HG03520 (cell line): ENCODE measurements at regions not wholly inside any gene's neighbourhood (a gene's known extent, or its start where the extent isn't known, plus 50 kb on each side); places are given as distances from the start of the nearest gene placed in this dataset.
"Not testable (repeated sequence)": the region's sequence is repeated elsewhere in the genome, so short reads cannot be mapped to it uniquely, and the experiment has no call there.

Experiments
- ATAC-seq: cut with Tn5 transposase; IDR thresholded peaks from one replicate; pipeline ENCODE4 v1.9.1; 2021; ENCODE audit warnings: mild to moderate bottlenecking, moderate library complexity; ENCODE audit not compliant: unreplicated experiment

DNA sequence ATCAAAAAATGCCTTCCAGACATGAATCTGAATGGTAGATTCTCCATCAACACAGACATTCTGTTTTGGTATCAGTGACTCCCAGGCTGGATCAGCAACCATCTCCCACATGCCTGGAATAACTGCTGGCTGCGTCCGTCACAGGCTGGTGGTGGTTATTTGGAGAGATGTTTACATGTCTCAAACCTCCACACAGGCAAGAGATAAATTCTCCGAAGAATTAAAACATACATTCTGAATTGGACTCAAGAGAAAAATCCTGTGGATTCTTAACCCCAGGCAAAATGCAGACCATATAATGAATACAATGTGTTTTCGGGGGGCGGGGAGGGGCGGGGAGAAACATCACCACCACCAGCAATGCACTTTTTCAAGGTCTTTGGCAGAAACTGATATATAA lies 108.2 kb downstream of the THBS2 start:
- ATAC-seq: no peak

DNA sequence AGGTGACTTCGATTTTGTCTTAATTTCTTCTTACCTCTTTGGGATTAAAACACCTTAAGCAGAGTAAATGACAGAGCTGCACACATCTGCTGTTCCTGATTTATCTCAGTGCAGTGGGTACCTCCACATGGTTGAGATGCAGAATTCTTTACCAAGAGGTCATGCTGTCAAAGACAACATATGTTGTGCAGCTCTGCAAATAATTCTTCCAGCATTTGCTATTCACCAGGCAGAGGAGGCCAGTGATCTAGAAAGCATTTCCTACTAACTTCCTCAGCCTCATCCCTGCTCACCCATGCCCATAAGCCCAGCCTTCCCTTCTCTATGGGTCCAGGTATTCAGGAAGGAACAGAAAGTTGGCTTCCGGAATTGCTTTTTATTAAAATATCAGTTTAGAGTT lies 109.3 kb downstream of the THBS2 start:
- no peak for ATAC-seq

DNA sequence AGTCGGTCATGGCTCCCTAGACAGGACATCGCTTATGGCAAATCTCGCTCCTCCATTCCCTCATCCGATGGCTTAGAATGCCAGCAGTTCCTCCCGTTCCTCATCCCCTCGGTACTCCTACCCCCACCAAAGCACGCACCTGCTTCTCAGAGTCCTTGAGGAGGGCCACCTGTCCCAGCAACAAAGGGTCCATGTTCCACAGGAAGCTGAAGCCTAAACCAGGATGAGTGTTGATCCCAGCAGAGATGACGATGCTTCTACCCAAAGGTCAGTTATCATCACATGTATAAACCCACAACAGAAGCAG lies 111.2 kb downstream of the THBS2 start:
- no peak for ATAC-seq

DNA sequence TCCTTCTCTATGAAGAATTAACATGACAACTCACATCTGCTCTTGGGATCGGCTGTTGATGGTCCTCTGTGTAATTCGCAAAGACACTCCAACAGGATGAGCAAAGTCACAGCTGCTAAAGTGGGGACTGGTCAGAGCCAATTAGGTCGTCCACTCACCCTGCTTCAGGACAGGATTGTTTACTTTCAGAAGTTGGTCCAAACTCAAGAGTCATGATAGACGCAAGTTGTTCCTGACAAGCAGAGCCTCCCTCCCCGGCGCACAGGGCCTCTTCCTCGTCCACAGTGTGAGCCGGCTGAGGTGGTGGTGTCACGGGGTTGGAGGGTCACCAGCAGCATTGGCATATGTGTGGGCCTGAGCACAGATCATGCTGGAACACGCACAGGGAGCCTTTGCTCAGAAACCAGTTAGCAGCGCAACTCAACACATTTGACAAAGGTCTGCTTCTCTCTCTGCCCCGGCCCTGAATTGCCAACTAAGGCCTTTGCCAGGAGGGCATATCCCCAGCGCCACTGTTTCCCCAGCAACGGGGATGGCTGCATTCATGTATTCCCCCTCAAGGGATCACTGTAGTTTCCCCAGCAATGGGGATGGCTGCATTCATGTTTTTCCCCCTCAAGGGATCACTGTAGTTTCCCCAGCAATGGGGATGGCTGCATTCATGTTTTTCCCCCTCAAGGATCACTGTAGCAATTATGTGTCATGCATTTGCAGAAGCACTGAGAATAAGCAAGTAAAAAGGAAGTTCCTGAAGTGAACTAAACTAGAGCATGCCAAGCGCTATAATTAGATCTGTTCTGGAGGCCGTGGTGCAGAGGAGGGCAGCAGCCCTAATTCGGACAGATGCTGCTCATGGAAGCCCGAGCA lies 111.7 kb downstream of the THBS2 start:
- no peak for ATAC-seq

DNA sequence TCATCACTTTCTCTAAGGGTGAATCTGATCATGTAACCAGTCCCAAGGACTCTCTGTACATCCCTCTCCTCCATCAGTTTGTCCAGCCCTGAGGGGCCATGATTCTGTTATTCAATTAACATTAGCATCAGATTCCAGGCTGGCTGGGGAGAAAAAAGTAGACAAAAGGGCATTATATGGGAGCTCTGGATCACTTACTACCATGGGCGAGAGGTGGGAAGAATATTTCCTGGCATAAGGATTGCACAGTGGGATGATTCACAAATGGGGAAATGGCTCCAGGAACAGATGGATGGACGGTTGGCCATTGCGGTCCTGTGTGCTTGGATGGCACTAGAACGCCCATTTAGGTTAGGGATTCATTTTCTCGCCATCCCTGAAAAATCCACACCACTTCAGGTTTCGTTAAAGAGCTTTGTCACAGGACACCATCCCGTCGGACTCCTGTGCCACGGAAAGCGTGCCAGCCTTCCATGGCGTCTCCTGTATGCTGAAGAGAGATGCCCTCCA lies 112.6 kb downstream of the THBS2 start:
- ATAC-seq: no peak

DNA sequence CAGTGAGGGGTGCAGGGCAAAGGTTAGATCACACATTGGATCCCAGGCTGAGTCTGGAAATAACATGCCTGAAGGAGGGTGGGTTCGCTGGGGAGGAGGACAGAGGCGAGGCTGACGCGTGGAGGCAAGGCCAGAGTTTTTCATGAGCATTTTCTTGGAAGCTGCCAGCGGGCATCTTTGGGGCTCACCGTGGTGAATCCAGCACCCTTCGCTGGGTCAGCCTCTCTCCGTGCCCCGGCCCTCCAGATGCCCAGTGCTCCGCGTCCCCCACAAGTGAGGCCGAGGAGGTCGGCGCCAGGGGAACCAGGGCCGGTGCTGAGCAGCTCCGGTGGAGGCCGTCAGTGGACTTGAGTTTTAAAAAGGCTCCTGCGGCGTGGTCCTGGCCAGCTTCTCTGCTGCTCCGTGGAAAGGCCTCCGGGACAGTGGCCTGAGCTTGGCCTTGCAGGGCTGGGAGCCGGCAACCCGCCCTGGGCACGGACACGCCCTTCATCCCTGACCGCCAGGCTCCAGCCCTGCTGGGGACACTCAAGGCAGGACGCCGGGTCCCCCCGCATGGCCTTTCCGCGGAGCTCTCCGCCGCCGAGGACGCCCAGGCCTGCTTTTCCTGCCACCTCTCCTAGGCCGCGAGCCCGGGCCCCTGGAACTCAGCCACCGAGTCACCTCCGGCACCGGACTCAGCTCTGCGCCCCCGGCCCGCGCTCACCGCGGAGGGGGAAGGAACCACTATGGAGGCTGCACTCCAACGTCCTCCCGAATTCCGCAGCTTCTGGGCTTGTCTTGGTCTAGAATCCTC lies 114.3 kb downstream of the THBS2 start:
- ATAC-seq: no peak

DNA sequence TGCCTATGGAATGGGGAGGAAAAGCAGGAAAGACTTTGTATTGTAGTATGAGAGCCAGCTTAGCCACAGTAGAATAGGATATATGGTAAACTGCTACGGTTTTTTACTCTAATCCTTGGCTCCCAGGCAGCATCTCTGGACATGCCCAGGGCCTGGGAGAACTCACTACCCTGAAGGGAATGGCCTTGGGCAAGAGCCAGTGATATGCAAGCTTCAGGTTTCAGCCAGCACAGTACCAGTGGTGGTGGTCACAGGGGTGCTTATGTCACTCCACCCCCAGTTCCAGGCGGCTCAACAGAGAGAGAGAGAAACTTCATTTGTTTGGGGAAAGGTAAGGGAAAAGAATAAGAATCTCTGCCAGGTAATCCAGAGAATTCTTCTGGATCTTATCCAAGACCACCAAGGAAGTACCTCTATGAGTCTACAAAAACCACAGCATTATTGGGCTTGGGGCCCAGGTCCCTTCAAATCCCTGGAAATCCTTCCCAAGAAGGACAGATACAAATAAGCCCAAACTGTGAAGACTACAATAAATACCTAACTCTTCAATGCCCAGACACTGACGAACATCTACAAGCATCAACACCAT lies 121.2 kb downstream of the THBS2 start:
- no peak for ATAC-seq

DNA sequence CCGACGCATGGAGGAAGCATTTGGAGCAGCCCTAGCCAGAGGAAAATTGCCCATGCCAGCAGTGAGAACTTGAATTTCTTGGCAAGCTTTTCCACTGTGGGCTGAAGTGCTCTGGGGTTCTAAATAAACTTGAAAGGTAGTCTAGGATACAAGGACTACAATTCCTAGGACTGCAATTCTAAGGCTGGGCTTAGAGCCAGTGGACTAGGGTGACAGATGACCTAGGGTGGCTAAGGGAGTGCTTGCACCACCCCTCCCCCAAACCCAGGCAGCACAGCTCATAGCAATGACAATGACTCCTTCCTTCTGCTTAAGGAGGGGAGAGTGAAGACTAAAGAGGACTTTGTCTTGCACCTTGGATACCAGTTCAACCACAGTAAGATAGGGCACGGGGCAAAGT lies 122.3 kb downstream of the THBS2 start:
- ATAC-seq: no peak

DNA sequence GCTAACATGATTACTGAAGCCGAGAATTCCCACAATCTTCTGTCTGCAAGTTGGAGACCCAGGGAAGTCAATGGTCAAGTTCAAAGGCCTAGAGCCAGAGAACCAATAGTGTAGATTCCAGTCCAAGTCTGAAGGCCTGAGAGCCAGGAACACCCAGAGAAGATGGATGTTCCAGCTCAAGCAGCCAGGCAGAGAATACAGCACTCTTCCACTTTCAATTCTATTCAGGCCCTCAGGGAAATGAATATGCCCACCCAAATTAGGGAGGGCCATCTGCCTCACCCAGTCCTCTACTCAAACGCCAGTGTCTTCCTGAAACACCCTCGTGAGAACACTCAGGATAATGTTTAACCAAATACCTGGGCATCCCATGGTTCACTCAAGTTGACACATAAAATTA lies 123.5 kb downstream of the THBS2 start:
- ATAC-seq: no peak

DNA sequence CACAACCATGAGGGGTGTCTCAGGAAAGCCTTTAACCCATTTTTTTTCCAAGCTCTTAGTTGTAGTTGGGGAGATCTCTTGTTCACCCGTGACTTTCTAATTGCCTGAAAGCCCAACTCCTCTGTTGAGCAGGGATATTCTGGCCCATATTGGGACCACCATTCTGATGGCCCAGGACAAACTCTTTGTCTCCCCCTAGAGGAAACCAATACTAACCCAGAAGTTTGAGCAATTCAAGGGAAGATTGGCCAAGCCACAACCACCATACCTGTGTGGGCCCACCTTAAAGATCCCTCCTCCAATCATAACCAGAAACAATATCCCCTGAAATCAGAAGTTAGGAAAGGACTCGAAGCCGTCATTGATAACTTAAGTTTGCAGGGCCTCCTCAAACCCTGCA lies 132.6 kb downstream of the THBS2 start:
- no peak for ATAC-seq

DNA sequence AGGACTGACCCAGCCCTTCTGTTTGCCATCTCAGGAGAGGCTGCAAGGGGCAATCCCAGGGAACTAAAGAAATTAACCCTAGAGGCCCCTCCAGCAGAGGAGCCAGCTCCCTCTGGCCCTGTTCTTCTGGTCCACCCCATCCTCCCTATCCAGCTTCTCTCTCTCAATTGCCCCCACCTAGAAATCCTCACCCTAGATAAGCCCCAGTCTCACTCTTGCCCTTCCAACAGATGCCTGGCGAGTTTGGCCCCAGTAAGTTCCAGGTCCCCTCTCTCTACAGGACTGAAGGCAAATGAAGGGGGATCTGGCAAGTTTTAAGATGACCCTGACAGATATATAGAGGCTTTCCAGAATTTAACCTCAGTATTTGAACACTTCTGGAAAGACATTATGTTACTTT lies 134.0 kb downstream of the THBS2 start:
- no peak for ATAC-seq

DNA sequence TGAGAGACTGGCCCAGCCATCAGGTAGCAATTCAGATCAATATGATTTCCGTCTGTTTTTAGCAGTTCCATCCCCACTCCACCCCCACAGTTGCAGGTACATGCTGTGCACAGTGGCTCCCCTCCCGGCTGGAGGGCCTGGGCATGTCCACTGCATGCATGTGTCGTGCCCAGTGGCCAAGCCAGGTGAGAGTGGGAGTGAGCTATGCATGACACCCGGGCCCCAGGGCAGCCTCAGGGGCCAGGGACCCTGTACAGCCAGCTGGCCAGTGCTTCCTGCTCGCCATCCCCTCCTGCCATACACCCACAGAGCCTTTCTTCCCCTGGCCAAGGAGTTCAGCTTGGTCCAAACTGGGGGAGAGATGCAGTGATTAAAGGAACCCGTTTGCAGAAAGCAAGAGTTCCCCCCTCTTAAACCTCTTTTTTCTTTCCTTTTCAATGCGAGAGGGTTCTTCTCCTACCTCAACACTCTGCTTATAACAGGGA lies 135.3 kb downstream of the THBS2 start:
- ATAC-seq: no peak

DNA sequence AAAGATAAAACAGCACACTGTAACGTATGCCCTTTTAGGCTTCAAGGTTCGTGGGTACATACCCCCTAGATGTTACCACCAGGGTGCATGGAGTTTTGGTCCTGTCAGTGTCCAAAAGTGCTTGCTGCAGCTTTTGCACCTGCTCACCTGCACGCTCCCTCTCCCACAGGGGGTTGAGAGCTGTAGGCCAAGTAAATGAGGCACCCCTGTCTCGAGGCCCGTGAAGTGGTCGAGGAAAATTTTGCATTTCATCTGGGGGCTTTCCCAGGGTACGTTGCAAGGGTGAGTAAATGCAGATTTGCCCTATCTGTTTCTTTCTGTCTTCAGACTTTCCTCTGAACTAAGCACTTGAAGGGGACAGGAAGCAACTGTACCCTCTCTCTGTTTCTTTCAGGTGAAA lies 136.0 kb downstream of the THBS2 start:
- ATAC-seq: no peak

DNA sequence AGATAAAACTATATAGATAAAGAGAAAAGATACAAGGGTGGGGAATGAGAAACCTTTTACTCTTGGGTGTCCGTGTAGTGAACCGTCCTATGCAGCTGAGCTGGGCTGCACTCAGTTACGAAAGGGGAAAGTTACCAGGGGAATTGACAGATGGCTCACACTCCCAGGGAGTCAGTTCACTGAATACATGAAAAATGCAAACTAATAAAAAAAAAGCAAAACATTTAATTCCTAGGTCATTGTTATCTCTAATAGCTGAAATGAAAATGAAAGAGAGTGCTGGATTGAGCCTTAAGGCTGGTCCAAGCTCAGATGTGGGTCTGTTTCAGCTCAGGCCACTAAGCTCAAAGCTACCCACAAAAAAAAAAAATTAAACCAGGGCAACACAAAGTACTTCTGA lies 138.0 kb downstream of the THBS2 start:
- no peak for ATAC-seq

DNA sequence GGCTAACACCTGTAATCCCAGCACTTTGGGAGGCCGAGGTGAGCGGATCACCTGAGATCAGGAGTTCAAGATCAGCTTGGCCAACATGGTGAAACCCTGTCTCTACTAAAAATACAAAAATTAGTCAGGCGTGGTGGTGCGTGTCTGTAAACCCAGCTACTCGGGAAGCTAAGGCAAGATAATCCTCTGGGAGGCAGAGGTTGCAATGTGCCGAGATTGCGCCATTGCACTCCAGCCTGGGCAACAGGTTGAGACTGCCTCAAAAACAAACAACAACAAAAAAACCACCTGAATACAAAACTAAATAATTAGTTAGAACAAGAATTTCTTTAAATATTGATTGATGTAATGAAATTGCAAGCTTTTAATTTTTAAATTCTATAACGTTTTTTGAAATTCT lies 139.0 kb downstream of the THBS2 start:
- ATAC-seq: not testable (repeated sequence)

DNA sequence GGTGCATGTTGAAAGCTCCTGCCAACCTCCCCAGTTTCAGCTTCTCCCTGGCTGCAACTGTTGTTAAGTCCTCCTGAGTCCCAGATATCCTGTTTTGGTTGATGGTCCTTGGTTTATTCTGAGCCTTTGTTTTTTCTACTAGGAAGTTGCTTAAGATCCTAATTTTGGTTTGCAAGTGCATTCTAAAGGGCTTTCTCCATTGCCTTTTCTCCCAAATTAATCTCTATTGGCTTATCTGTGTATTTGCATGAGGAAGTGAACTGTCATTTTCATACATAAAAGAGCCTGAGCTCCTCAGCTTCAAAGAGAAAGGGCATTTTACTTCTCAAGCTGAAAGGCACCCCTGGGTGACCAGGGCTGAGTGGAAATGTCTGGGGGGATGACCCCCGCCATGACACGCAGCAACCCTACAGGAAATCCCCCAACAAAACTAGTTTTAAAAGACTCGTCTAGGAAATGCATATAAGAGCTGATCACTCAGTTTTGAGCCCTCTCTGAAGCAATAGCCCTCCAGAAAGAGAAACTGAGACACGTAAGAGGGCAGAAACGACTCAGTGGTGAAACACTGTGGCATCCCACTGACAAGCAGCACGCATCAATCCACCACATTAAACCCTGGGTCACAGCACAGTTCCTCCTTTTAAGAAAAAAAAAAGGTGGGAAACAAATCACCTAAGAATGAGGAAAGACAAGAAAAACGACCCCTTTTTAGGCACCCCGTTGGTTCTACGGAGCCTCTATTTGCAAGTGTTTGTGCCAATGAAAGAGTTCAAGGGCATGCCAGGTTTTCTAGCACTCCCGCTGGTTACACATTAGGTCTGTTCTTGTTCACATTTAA lies 140.9 kb downstream of the THBS2 start:
- peak; percentile 58 for ATAC-seq

DNA sequence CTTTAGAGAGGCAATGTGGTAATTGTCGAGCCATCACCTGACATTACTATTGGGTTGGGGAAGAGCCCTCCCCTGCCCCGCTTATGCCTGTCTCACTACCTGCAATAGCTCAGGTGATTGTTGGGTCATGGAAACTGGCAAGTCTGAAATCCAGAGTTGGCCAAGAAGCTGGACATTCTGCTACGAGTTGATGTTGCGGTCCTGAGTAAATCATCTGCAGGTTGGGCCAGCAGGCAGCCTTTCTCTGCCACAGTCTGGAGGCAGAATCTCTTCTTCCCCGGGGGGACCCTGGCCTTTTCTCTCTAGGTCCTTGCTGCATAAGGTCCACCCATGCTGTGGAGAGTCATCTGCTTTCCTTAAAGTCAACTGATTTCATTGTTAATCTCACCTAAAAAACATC lies 142.4 kb downstream of the THBS2 start:
- ATAC-seq: no peak

DNA sequence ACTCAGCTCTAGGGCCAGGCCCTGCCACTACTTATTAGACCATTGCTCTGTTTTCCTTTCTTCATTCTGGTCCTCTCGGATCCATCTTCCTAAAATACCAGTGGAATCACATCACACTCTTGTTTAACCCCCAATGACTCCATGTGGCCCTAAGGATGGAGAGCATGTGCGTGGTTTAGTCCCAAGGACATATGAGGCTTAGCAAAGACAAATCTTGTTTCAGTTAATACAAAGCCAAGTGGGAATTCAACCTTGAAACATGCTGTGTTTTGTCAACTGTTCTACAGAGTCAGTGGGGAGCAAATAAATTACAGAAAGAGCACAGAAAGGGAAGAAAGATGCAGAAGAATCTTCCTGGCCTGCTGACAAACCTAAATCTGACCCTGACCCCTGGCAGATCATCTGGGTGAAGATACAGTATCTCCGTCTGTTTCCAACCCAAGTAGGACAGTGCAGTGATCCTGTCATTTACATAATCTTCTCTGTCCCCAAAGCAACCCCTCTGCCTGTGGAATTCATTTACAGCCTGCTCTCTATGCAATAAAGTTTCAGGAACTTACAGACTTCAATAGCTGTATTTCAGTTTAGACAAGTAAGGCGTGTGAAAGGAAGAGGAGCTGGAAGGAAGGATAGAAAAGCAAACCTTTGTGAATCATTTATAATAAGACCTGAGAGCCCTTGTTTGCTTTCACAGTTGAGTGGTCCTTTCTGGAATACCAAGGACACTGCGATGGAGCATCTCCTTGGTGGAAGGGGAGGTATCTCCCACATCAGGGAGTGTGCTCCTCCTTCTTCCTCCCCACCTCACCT lies 144.0 kb downstream of the THBS2 start:
- ATAC-seq: no peak

DNA sequence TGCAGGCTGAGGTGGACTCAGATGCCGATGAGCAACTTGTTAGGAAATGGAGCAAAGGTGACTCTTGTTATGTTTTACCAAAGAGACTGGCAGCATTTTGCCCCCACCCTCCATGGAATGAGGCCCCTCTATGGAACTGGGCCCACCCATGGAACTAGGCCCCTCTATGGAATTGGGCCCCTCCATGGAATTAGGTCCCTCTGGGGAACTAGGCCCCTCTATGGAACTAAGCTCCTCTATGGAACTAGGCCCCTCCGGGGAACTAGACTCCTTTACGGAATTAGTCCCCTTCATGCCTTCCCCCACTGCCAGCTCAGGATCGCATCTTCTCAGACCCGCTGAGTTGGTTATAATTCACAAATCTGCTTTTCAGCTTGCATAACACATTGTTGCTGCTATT lies 144.9 kb downstream of the THBS2 start:
- no peak for ATAC-seq

DNA sequence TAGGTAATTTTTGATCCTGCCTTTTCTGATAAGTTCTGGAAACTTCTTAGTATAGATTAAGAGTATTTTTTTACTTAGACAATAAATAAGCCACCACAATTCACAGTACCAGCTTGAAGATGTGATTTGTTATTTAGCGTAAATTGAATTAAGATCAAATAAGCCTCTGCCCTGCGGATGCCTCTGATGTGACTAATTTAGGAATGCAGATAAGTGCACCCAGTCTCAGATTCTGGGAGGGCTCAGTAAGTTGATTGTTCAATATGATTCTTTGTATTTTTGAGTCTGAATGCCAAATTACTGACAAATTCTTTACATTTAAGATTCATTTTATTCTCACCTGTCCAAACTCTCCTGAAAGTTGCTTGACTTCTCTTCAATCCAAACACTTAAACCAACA lies 147.5 kb downstream of the THBS2 start:
- no peak for ATAC-seq
